Progenitor cell of endocrine pancreas (in vitro differentiated cells): ENCODE measurements at regions not wholly inside any gene's neighbourhood (a gene's known extent, or its start where the extent isn't known, plus 50 kb on each side); places are given as distances from the start of the nearest gene placed in this dataset.
"Not testable (repeated sequence)": the region's sequence is repeated elsewhere in the genome, so short reads cannot be mapped to it uniquely, and the experiment has no call there.

Experiments
- DNase-seq: peaks from one replicate; pipeline ENCODE4 v3.0.0; 2021; ENCODE audit warnings: low spot score; ENCODE audit not compliant: unreplicated experiment
- H3K27ac Mint-ChIP-seq: 2 replicates; pipeline ENCODE4 v1.8.0; 2021; ENCODE audit warnings: mild to moderate bottlenecking, moderate library complexity, mixed read lengths
- H3K27me3 Mint-ChIP-seq: 2 replicates; pipeline ENCODE4 v1.8.0; 2021; ENCODE audit warnings: mixed read lengths
- H3K36me3 Mint-ChIP-seq: 2 replicates; pipeline ENCODE4 v1.8.0; 2022; ENCODE audit warnings: mixed read lengths; ENCODE audit not compliant: insufficient read depth
- H3K4me1 Mint-ChIP-seq: 2 replicates; pipeline ENCODE4 v1.8.0; 2021; ENCODE audit warnings: low read depth, mixed read lengths
- H3K4me3 Mint-ChIP-seq: 2 replicates; pipeline ENCODE4 v1.8.0; 2021; ENCODE audit warnings: low read depth, mild to moderate bottlenecking, moderate library complexity, mixed read lengths
- H3K9me3 Mint-ChIP-seq: 2 replicates; pipeline ENCODE4 v1.8.0; 2021; ENCODE audit warnings: low read depth, mixed read lengths
- TF ChIP-seq, protein P1 (sequence below): fragments of 200-600 bp; sonication (generic); IDR thresholded peaks from one replicate; pipeline ENCODE4 v1.5.0; 2021; ENCODE audit warnings: antibody characterized with exemption, mild to moderate bottlenecking; ENCODE audit not compliant: unreplicated experiment

DNA sequence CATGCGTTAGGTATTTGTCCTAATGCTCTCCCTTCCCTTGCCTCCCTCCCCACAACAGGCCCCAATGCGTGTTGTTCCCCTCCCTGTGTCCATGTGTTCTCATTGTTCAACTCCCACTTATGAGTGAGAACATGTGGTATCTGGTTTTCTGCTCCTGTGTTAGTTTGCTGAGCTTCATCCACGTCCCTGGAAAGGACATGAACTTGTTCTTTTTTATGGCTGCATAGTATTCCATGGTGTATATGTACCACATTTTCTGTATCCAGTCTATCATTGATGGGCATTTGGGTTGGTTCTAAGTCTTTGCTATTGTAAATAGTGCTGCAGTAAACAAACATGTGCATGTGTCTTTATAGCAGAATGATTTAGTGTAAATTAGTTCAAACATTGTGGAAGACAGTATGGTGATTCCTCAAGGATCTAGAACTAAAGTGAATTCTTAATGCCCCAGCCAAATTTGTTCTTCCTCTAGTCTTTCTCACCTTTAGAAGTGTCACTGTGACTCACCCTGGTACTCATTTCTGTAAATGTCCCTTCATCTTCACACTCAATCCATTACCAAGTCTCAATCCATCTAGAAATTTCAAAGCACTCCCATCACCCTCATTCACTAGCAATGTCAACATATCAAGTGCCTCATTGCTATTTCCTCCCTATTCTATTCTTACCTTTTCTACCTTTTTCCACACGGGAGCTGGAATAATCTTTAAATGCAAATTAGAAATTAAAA, 123.9 kb downstream of the MREG start:
- H3K9me3 Mint-ChIP-seq, H3K36me3 Mint-ChIP-seq, H3K4me3 Mint-ChIP-seq, H3K27ac Mint-ChIP-seq, H3K27me3 Mint-ChIP-seq, DNase-seq: not testable (repeated sequence)
- H3K4me1 Mint-ChIP-seq: peaks cover 12% of the 10 kb centered on the region

- DNase-seq: no peak
Measured at GRCh38 chr2:215888680-215889079, 124.7 kb downstream of the MREG start.

DNA sequence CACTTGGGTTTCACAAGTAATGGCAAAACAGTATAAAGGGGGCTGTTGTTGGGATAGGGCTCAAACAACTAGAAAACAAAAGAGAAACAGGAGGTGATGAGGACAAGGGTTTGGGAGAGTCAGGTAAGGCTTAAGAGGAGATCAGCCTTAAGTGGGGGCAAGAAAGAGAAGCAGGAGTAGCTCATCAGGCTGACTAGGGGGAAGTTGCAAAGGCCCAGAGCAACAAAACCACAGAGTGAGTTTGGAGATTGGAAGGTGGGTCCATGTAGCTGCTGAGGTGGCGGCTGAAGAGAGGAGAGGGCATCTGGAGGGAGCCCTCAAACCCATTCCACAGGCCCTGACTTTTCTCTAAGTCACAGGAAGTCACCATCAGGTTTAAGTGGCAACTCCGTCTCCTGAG, 126.0 kb downstream of the MREG start:
- peaks cover 15% of the 10 kb centered on the region for H3K4me1 Mint-ChIP-seq
- H3K4me3 Mint-ChIP-seq: no peak overlapping the region
- no peak overlapping the region for H3K27ac Mint-ChIP-seq
- no peak for DNase-seq
- peaks cover 5% of the 10 kb centered on the region for H3K9me3 Mint-ChIP-seq
- no peaks in the 10 kb centered on the region for H3K27me3 Mint-ChIP-seq
- TF ChIP-seq, protein P1, sequence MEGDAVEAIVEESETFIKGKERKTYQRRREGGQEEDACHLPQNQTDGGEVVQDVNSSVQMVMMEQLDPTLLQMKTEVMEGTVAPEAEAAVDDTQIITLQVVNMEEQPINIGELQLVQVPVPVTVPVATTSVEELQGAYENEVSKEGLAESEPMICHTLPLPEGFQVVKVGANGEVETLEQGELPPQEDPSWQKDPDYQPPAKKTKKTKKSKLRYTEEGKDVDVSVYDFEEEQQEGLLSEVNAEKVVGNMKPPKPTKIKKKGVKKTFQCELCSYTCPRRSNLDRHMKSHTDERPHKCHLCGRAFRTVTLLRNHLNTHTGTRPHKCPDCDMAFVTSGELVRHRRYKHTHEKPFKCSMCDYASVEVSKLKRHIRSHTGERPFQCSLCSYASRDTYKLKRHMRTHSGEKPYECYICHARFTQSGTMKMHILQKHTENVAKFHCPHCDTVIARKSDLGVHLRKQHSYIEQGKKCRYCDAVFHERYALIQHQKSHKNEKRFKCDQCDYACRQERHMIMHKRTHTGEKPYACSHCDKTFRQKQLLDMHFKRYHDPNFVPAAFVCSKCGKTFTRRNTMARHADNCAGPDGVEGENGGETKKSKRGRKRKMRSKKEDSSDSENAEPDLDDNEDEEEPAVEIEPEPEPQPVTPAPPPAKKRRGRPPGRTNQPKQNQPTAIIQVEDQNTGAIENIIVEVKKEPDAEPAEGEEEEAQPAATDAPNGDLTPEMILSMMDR: no peak
- H3K36me3 Mint-ChIP-seq: no peaks in the 10 kb centered on the region

More at GRCh38 chr2:215888680-215889079, 124.7 kb downstream of the MREG start:
- Mint-ChIP-seq H3K27ac (no peak overlapping the region), H3K36me3 (no peaks in the 10 kb centered on the region), H3K4me1 (peaks cover 16% of the 10 kb centered on the region), H3K27me3 (no peaks in the 10 kb centered on the region), H3K9me3 (peaks cover 5% of the 10 kb centered on the region), H3K4me3 (no peak overlapping the region)
- TF ChIP-seq, protein P1: no peak

- no peak overlapping the region for H3K27ac Mint-ChIP-seq
Measured at GRCh38 chr2:215886022-215886421, 127.3 kb downstream of the MREG start.

DNA sequence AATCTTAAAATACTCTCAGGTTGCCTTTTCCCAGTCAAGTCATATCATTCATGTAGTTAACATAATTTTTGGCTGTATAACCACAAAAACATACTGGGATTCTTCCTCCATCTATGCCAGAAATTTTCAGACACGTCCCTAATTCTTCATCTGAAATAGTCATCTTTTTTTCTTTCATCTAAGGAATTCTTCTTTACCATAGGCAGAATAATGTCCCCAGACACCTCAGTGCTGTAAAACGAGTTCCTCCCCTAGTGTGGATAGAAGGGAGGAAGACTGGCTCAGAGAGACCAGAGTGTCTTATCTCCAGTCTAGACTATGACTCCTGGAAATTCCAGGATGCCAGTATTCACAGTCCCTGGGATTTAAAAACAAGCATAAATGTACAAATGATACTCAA, 127.8 kb downstream of the MREG start:
- TF ChIP-seq, protein P1: no peak
- no peak for DNase-seq
- Mint-ChIP-seq H3K4me3 (no peak overlapping the region), H3K36me3 (no peaks in the 10 kb centered on the region), H3K27me3 (no peaks in the 10 kb centered on the region), H3K9me3 (peaks cover 5% of the 10 kb centered on the region), H3K27ac (no peak overlapping the region), H3K4me1 (peaks cover 20% of the 10 kb centered on the region)

More at GRCh38 chr2:215886022-215886421, 127.3 kb downstream of the MREG start:
- DNase-seq: no peak
- H3K4me3 Mint-ChIP-seq: no peak overlapping the region
- H3K27me3 Mint-ChIP-seq: no peaks in the 10 kb centered on the region
- peaks cover 19% of the 10 kb centered on the region for H3K4me1 Mint-ChIP-seq
- H3K36me3 Mint-ChIP-seq: no peaks in the 10 kb centered on the region
- H3K9me3 Mint-ChIP-seq: peaks cover 5% of the 10 kb centered on the region
- TF ChIP-seq, protein P1: no peak
